OCI-LY7 (cell line): ENCODE measurements at regions not wholly inside any gene's neighbourhood (a gene's known extent, or its start where the extent isn't known, plus 50 kb on each side); places are given as distances from the start of the nearest gene placed in this dataset.

Experiments used
- BruUV-seq: library from RNA; stranded (reverse); fragments of 400-500 nt; replicated peaks from 2 replicates; lab custom pipeline; 2021; lab: Mats Ljungman, UMichigan
- CTCF ChIA-PET: fragments of 300-600 bp; sonication (Branson Sonifier 250); formaldehyde crosslinking; loops from one replicate; lab custom pipeline; 2022; ENCODE audit warnings: antibody characterized with exemption; ENCODE audit not compliant: unreplicated experiment; lab: Charles Lee
- POLR2A ChIA-PET: fragments of 300-600 bp; sonication (Branson Sonifier 250); formaldehyde crosslinking; loops from one replicate; lab custom pipeline; 2022; ENCODE audit warnings: antibody characterized with exemption; lab: Charles Lee
- DNase-seq: peaks from one replicate; pipeline ENCODE4 v3.0.0-alpha.2; 2015; ENCODE audit warnings: low spot score
- H2AFZ ChIP-seq: fragments of 200-600 bp; sonication (generic), shearing (Covaris generic); 2 replicates; pipeline ENCODE4 v1.6.1; 2014; ENCODE audit warnings: mild to moderate bottlenecking, antibody characterized with exemption, low read length, moderate library complexity
- H3K27ac ChIP-seq: fragments of 200-600 bp; sonication (generic); 2 replicates; pipeline ENCODE4 v1.5.1; 2014; ENCODE audit warnings: mixed run types, low read depth, mild to moderate bottlenecking, moderate library complexity, low read length, inconsistent platforms; ENCODE audit not compliant: poor library complexity, severe bottlenecking
- H3K36me3 ChIP-seq: fragments of 200-600 bp; sonication (generic); 2 replicates; pipeline ENCODE4 v1.6.1; 2014; ENCODE audit warnings: mild to moderate bottlenecking, antibody characterized with exemption, low read length, moderate library complexity, mixed read lengths; ENCODE audit not compliant: insufficient read depth
- H3K4me1 ChIP-seq: fragments of 200-600 bp; sonication (generic); 2 replicates; pipeline ENCODE4 v1.5.1; 2014; ENCODE audit warnings: mild to moderate bottlenecking, low read length; ENCODE audit not compliant: insufficient read depth, poor library complexity, severe bottlenecking
- H3K4me2 ChIP-seq: fragments of 200-600 bp; sonication (generic); 2 replicates; pipeline ENCODE4 v1.6.1; 2014; ENCODE audit warnings: mild to moderate bottlenecking, low read length
- H3K4me3 ChIP-seq: fragments of 200-600 bp; sonication (generic); 2 replicates; pipeline ENCODE4 v1.5.1; 2014; ENCODE audit warnings: mild to moderate bottlenecking, low read depth, low read length; ENCODE audit not compliant: poor library complexity, severe bottlenecking
- H3K79me2 ChIP-seq: fragments of 200-600 bp; sonication (generic); 2 replicates; pipeline ENCODE4 v1.6.1; 2016; ENCODE audit warnings: low read depth, mild to moderate bottlenecking, low read length, moderate library complexity, mixed read lengths; ENCODE audit not compliant: insufficient read depth
- H3K9me2 ChIP-seq: fragments of 200-600 bp; sonication (generic); 2 replicates; pipeline ENCODE4 v1.6.1; 2016; ENCODE audit warnings: mild to moderate bottlenecking, low read length, mixed read lengths; ENCODE audit not compliant: insufficient read depth
- H3K9me3 ChIP-seq: fragments of 200-600 bp; sonication (generic); 2 replicates; pipeline ENCODE4 v1.6.1; 2014; ENCODE audit warnings: mild to moderate bottlenecking, mixed run types, low read length, mixed read lengths
- H4K20me1 ChIP-seq: fragments of 200-600 bp; sonication (generic); 2 replicates; pipeline ENCODE4 v1.6.1; 2014; ENCODE audit warnings: mild to moderate bottlenecking, antibody characterized with exemption, low read length, moderate library complexity, mixed read lengths; ENCODE audit not compliant: insufficient read depth
- EZH2phosphoT487 ChIP-seq: fragments of 200-600 bp; sonication (generic); IDR thresholded peaks from 2 replicates; pipeline ENCODE4 v1.6.1; 2018; ENCODE audit warnings: low read depth, borderline replicate concordance, mild to moderate bottlenecking, mixed run types, antibody characterized with exemption, low read length, moderate library complexity, mixed read lengths
- intact Hi-C: fragments of 100-400 bp; cut with micrococcal nuclease; formaldehyde crosslinking; loops from one replicate; pipeline ENCODE4 v1.10.0; 2022; ENCODE audit not compliant: unreplicated experiment
- TF ChIP-seq, protein P1 (sequence below): fragments of 200-600 bp; sonication (generic); conservative IDR thresholded peaks from 2 replicates; pipeline ENCODE4 v1.5.1; 2014; ENCODE audit warnings: mild to moderate bottlenecking, antibody characterized with exemption, low read length, moderate library complexity, mixed read lengths

DNA sequence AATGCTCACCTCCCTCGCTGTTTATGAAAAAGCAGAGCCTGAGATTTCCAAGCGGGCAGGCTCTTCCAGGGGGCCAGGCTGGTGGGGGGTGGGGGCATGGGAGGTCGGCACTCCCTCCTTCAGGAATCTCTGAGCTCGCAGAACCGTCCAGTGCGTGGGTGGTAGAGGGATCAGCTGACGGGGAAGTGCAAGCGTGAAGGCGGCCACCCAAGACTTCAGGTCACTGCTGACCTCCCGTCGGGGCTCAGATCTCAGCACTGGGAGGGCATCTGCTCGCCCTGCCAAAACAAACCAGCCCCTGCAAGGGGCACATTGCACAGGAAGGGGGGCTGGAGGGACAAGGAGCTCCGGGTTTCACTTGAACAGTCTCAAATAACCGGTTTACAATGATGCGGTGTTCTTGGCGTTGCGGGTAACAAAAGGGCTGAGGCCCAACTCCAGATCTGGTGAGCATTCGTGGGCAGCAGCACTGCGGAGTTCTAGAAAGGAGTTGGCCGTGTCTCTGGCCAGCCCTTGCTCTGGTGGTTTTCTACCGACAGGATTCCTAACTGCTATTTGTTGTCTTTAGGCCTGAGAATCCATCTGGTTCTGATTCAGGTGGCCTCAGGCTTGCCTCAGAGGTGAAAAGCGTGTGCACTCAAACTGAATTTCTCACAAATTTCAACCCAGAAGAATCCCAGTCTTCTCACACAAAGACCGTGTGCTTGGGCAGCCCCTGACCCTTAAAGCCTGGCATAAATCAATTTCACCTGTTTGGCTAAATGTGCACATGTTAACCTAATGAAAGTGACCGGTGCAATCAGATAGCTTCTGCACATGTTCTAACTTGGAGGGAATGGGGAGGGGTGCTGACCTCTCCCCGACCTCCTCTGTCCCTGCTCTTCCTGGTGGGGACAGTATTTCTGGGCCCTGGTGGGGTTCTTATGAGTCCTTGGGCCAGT lies 191.6 kb downstream of the MYLK4 start:
- no peak for DNase-seq
- POLR2A ChIA-PET: no interaction called here
- H4K20me1 ChIP-seq: no peaks in the 10 kb centered on the region
- no peak overlapping the region for H3K4me2 ChIP-seq
- H3K9me2 ChIP-seq: no peaks in the 10 kb centered on the region
- H3K36me3 ChIP-seq: no peaks in the 10 kb centered on the region
- H3K27ac ChIP-seq: no peak overlapping the region
- no peaks in the 10 kb centered on the region for H3K4me1 ChIP-seq
- CTCF ChIA-PET: no interaction called here
- H3K4me3 ChIP-seq: no peak overlapping the region
- H3K79me2 ChIP-seq: no peaks in the 10 kb centered on the region
- H2AFZ ChIP-seq: no peak overlapping the region
- BruUV-seq: no TSS peak
- H3K9me3 ChIP-seq: no peaks in the 10 kb centered on the region
- no peak for TF ChIP-seq EZH2phosphoT487
- intact Hi-C loops: no loop called here

DNA sequence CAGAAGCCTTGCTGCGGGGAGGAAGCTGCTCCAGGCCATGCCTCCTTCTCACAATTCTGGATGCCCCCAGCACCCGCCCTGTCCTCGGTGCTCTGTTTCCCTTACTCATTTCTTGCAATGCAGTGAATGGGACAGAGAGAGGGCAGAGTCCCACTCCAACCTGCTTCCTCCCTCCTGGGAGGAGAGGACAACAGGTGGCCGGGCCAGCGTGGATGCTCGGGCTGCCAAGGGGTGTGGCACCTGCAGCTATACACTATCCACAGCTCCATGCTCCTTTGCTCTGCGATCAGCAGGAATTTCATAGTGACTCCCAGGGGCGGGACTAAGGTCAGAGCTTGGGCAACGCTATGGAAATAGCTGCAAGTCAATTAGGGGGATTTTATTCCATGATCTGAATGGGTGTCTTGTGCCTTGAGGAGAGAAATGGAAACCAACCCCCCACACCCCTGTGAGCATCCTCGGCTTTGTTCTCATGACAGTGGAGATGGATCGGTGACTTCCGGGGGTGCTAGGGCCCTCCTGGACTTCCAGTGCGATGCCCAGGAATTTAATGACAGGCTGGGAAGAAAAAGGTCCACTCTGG lies 192.5 kb downstream of the MYLK4 start:
- TF ChIP-seq, protein P1, sequence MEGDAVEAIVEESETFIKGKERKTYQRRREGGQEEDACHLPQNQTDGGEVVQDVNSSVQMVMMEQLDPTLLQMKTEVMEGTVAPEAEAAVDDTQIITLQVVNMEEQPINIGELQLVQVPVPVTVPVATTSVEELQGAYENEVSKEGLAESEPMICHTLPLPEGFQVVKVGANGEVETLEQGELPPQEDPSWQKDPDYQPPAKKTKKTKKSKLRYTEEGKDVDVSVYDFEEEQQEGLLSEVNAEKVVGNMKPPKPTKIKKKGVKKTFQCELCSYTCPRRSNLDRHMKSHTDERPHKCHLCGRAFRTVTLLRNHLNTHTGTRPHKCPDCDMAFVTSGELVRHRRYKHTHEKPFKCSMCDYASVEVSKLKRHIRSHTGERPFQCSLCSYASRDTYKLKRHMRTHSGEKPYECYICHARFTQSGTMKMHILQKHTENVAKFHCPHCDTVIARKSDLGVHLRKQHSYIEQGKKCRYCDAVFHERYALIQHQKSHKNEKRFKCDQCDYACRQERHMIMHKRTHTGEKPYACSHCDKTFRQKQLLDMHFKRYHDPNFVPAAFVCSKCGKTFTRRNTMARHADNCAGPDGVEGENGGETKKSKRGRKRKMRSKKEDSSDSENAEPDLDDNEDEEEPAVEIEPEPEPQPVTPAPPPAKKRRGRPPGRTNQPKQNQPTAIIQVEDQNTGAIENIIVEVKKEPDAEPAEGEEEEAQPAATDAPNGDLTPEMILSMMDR: no peak
- no peak for TF ChIP-seq EZH2phosphoT487
- H3K9me2 ChIP-seq: no peaks in the 10 kb centered on the region

DNA sequence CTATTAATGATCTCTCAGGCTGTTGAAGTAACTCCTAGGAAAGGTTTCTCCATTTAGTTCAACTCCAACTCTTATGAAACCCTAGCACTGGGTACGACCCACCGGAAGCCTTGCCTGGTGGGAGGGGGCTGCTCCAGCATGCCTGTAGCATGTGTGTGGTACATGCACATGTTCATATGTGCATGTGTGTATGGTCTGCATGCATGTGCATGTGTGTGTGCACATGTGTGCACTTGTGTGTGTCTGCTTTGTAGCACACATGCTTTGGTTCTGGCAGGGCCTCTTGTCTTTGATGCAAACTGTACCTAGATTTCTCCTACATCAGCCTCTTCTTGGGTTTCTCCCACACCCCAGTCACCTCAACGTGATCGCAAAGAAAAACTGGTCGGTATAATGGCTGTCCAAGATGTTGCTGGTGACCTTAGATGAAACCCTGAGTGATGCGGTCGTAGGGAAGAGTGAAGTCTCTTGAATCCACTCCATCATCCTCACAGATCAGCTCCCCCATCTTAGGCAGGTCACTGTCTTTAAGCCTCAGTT lies 193.5 kb downstream of the MYLK4 start:
- TF ChIP-seq, protein P1: no peak
- no peak for TF ChIP-seq EZH2phosphoT487
- H3K79me2 ChIP-seq: no peaks in the 10 kb centered on the region
- H3K27ac ChIP-seq: no peak overlapping the region
- intact Hi-C loops: no loop called here
- H2AFZ ChIP-seq: no peak overlapping the region
- no peaks in the 10 kb centered on the region for H3K36me3 ChIP-seq
- no TSS peak for BruUV-seq
- no peaks in the 10 kb centered on the region for H3K9me2 ChIP-seq
- no peak overlapping the region for H3K4me3 ChIP-seq
- H3K4me2 ChIP-seq: no peak overlapping the region
- no peak for DNase-seq
- CTCF ChIA-PET: no interaction called here
- no peaks in the 10 kb centered on the region for H3K4me1 ChIP-seq
- no peaks in the 10 kb centered on the region for H4K20me1 ChIP-seq
- no peaks in the 10 kb centered on the region for H3K9me3 ChIP-seq
- POLR2A ChIA-PET: no interaction called here

More for the DNA sequence above, 192.5 kb downstream of the MYLK4 start:
- DNase-seq: no peak
- ChIA-PET CTCF (no interaction called here), POLR2A (no interaction called here)
- H4K20me1 ChIP-seq: no peaks in the 10 kb centered on the region
- no peak overlapping the region for H3K4me3 ChIP-seq
- no peak overlapping the region for H3K4me2 ChIP-seq
- no peaks in the 10 kb centered on the region for H3K36me3 ChIP-seq
- H3K79me2 ChIP-seq: no peaks in the 10 kb centered on the region
- BruUV-seq: no TSS peak
- H3K9me3 ChIP-seq: no peaks in the 10 kb centered on the region
- H3K4me1 ChIP-seq: no peaks in the 10 kb centered on the region
- no peak overlapping the region for H3K27ac ChIP-seq
- intact Hi-C loops: no loop called here
- H2AFZ ChIP-seq: no peak overlapping the region
